ENCODE measurements at regions not wholly inside any gene's neighbourhood (a gene's known extent, or its start where the extent isn't known, plus 50 kb on each side); places are given as distances from the start of the nearest gene placed in this dataset.

DNA sequence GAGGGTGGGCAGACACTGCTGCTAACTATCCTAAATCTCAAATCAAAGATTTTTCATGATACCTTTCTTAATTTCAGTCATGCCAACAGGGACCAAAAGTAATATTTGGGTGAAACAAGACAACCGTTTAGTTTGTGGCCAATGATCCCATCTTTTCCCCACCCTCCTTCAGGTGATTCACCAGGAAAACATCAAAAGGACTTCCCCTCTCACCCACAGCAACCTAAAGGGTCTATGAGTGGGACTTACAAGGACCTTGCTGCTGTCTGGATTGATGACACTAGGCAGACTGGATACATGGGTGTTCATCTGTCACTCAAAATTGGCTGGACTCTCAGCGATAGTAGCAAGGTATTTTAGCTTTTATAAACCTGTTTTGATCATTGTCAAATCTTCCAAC lies 62.0 kb upstream of the ZC3H12C start:
- DNase-seq: no peak

DNA sequence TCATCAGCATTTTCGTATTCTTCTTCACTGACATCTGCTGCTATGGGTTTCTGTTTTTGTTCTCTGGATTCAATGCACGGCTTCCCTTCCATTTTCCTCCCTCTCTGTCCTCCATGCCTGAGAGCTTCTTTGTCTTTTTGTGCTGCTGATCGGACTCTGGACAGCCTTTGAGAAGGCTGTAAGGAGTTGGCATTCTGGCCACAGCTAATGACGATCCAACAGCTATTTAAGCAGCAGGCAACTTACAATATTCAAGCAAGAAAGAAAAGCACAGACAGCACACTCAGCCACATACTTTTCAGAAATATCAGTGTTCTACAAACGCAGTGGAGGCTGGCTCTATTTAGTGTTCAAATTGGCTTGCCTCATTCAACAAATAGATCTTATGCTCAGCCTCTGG lies 60.9 kb upstream of the ZC3H12C start:
- no peak for DNase-seq

DNA sequence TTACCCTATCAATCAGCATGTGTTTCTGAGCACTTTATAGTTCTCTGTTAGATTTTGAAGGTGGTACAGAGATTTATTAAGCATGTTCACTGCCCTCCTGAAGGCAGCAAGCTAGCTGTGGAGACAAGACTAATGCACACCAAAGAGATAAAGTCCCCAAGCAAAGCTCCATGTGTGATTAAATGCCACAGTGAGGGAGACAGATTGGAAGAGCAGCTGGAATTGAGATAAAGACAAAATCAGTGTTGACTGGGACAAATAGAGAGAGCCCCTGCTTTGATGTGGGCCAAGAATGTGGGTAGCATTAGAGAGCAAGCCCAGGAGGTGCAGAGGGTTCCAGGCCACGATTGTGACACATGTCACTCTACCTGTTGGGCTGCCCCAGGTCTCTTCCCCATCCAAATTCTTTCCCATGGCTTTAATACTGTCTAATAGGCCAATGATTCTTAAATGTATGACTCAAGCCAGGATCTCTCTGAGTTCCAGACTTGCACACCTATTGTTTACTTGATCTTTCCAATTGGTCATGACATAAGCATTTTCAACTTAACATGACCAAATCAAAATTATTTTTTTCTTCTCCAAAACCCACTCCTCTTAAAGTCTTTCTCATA lies 60.1 kb upstream of the ZC3H12C start:
- DNase-seq: no peak

DNA sequence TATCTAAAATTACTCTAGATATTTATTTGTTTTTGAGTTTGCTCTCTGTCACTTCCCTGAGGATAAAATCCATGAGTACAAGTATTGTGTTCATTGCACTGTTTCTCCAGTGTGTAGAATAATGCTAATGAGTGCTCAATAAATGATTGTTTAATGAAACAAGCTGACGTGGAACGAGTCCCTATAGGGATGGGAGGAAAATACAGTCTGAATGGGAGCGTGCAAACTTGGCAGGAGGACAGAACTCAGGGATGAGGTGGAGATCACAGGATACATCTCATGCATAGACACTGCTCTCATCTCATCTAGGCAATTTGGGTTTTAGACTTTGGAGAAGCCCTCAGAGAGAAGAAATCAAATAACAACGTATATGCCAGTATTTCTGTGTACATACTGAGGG lies 58.4 kb upstream of the ZC3H12C start:
- no peak for DNase-seq

DNA sequence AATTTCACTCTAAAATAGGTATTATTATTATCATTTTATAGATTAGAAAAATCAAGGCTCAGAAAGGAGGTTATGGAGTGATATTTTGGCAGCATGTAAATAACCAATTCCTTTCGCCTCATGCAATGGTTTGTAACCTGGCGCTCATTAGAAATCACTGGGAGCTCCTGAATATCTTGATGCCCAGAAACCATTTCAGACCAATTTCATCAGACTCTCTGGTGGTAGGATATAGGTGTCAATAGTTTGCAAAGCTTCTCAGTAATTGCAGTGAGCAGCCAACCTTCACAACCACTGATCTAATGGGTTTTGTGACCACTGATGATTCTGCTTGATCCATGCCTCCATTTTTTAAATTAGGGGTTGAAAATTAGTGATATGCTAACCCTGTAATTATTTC lies 57.8 kb upstream of the ZC3H12C start:
- DNase-seq: no peak

DNA sequence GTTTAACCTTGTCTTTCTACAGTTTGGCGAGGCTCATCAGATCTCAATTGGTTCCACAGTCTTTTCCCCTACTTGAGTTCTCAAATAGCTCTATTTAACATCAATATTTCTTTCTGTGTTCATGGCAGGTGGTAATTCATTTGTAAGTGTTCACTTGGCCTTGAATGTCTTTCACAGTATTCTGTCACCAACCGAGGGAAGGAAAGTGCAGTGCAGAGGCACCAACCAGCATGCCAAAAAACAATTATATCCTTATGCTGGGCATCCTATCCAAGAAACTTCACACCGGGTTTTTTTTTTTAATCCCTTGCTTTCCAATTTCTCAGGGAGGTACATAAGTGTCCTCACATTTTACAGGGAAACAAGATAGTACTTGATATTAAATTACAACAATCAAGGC lies 55.0 kb upstream of the ZC3H12C start:
- DNase-seq: no peak

All from skin of body (tissue), 1 donor.